ENCODE measurements at regions not wholly inside any gene's neighbourhood (a gene's known extent, or its start where the extent isn't known, plus 50 kb on each side); places are given as distances from the start of the nearest gene placed in this dataset.
"Not testable (repeated sequence)": the region's sequence is repeated elsewhere in the genome, so short reads cannot be mapped to it uniquely, and the experiment has no call there.

GRCh38 chr20:4439461-4439860 is 190.4 kb upstream of the ADRA1D start:
- no peak for DNase-seq (ENCODE audit: low spot score in 2 of 2)
- TF ChIP-seq POLR2A (IDR thresholded peaks at IDR 0.05): no peak
- TF ChIP-seq CTCF (IDR thresholded peaks at IDR 0.05): no peak
- 65 to 72% methylated on average over 5 of the region's 5 CpGs for WGBS, 2 donors
- intact Hi-C loops (cut with DNase I; ENCODE audit: low total_unique reads): no loop called here
- H3K4me3 ChIP-seq (ENCODE audit: low read depth, poor library complexity, severe bottlenecking): no peak overlapping the region

GRCh38 chr20:4437131-4437530 is 188.0 kb upstream of the ADRA1D start:
- intact Hi-C loops (cut with DNase I; ENCODE audit: low total_unique reads): no loop called here
- TF ChIP-seq POLR2A (IDR thresholded peaks at IDR 0.05) (no peak), CTCF (IDR thresholded peaks at IDR 0.05) (no peak)
- DNase-seq (ENCODE audit: low spot score in 2 of 2): no peak
- no peak overlapping the region for H3K4me3 ChIP-seq (ENCODE audit: low read depth, poor library complexity, severe bottlenecking)
- 52 to 74% methylated on average over 1 of the region's 1 CpG for WGBS, 2 donors

GRCh38 chr20:4435671-4436455 is 186.8 kb upstream of the ADRA1D start:
- intact Hi-C loops (cut with DNase I; ENCODE audit: low total_unique reads): no loop called here
- no peak for DNase-seq (ENCODE audit: low spot score in 2 of 2)
- TF ChIP-seq CTCF (IDR thresholded peaks at IDR 0.05) (no peak), POLR2A (IDR thresholded peaks at IDR 0.05) (no peak)
- 65 to 67% methylated on average over 6 of the region's 6 CpGs for WGBS, 2 donors
- no peak overlapping the region for H3K4me3 ChIP-seq (ENCODE audit: low read depth, poor library complexity, severe bottlenecking)

GRCh38 chr20:4435225-4435624 is 186.1 kb upstream of the ADRA1D start:
- 52% methylated on average over 1 of the region's 1 CpG for WGBS, 2 donors
- no peak overlapping the region for H3K4me3 ChIP-seq (ENCODE audit: low read depth, poor library complexity, severe bottlenecking)
- intact Hi-C loops (cut with DNase I; ENCODE audit: low total_unique reads): no loop called here
- TF ChIP-seq CTCF (IDR thresholded peaks at IDR 0.05): no peak
- no peak for TF ChIP-seq POLR2A (IDR thresholded peaks at IDR 0.05)
- no peak for DNase-seq (ENCODE audit: low spot score in 2 of 2)

GRCh38 chr20:4434681-4435080 is 185.6 kb upstream of the ADRA1D start:
- no peak overlapping the region for H3K4me3 ChIP-seq (ENCODE audit: low read depth, poor library complexity, severe bottlenecking)
- DNase-seq (ENCODE audit: low spot score in 2 of 2): no peak
- intact Hi-C loops (cut with DNase I; ENCODE audit: low total_unique reads): no loop called here
- WGBS, 2 donors: 42 to 43% methylated on average over 4 of the region's 4 CpGs
- TF ChIP-seq CTCF (IDR thresholded peaks at IDR 0.05) (no peak), POLR2A (IDR thresholded peaks at IDR 0.05) (no peak)

GRCh38 chr20:4431446-4431845 is 182.4 kb upstream of the ADRA1D start:
- no peak for DNase-seq (ENCODE audit: low spot score in 2 of 2)
- WGBS, 2 donors: 86 to 89% methylated on average over 2 of the region's 2 CpGs
- H3K4me3 ChIP-seq (ENCODE audit: low read depth, poor library complexity, severe bottlenecking): no peak overlapping the region
- intact Hi-C loops (cut with DNase I; ENCODE audit: low total_unique reads): no loop called here
- no peak for TF ChIP-seq CTCF (IDR thresholded peaks at IDR 0.05)
- no peak for TF ChIP-seq POLR2A (IDR thresholded peaks at IDR 0.05)

GRCh38 chr20:4430826-4431225 is 181.7 kb upstream of the ADRA1D start:
- 82 to 93% methylated on average over 11 of the region's 11 CpGs for WGBS, 2 donors
- intact Hi-C loops (cut with DNase I; ENCODE audit: low total_unique reads); H3K4me3 ChIP-seq (ENCODE audit: low read depth, poor library complexity, severe bottlenecking); DNase-seq (ENCODE audit: low spot score in 2 of 2): not testable (repeated sequence)

Data from lower leg skin (tissue), 4 donors.